WTC11 (cell line): ENCODE measurements at regions not wholly inside any gene's neighbourhood (a gene's known extent, or its start where the extent isn't known, plus 50 kb on each side); places are given as distances from the start of the nearest gene placed in this dataset.

Experiments used
- ATAC-seq: fragments of 200-7000 bp; cut with Tn5 transposase; 2 replicates; pipeline ENCODE4 v1.10.0; 2021; ENCODE audit warnings: mild to moderate bottlenecking, moderate library complexity
- CTCF ChIA-PET: fragments of 300-600 bp; sonication (Branson Sonifier 250); formaldehyde crosslinking; loops from one replicate; lab custom pipeline; 2021; ENCODE audit warnings: antibody characterized with exemption; lab: Charles Lee
- POLR2A ChIA-PET: fragments of 350-600 bp; sonication (Branson Sonifier 250); formaldehyde crosslinking; loops from one replicate; lab custom pipeline; 2021; ENCODE audit warnings: antibody characterized with exemption; lab: Charles Lee
- DNase-seq: peaks from one replicate; pipeline ENCODE4 v3.0.0; 2021; ENCODE audit warnings: low spot score
- H3K27ac Mint-ChIP-seq: 2 replicates; pipeline ENCODE4 v1.8.0; 2021; ENCODE audit warnings: mixed read lengths
- H3K27me3 Mint-ChIP-seq: 2 replicates; pipeline ENCODE4 v1.8.0; 2021; ENCODE audit warnings: low read depth, mild to moderate bottlenecking, moderate library complexity, mixed read lengths
- H3K36me3 Mint-ChIP-seq: 2 replicates; pipeline ENCODE4 v1.8.0; 2021; ENCODE audit warnings: mixed read lengths
- H3K4me1 Mint-ChIP-seq: 2 replicates; pipeline ENCODE4 v1.8.0; 2022; ENCODE audit warnings: mixed read lengths
- H3K4me3 Mint-ChIP-seq: 2 replicates; pipeline ENCODE4 v1.8.0; 2021; ENCODE audit warnings: mild to moderate bottlenecking, moderate library complexity, mixed read lengths
- H3K9me3 Mint-ChIP-seq: 2 replicates; pipeline ENCODE4 v1.8.0; 2021; ENCODE audit warnings: mixed read lengths
- CREB1 ChIP-seq: sonication (generic); formaldehyde crosslinking; IDR thresholded peaks from 2 replicates; pipeline ENCODE4 v1.8.0; 2023; ENCODE audit warnings: mild to moderate bottlenecking, missing genetic modification reagents
- CREM ChIP-seq: sonication (generic); formaldehyde crosslinking; IDR thresholded peaks from 2 replicates; pipeline ENCODE4 v1.8.1; 2022; ENCODE audit warnings: mild to moderate bottlenecking, missing genetic modification reagents, moderate library complexity
- E2F5 ChIP-seq: sonication (generic); formaldehyde crosslinking; IDR thresholded peaks from 2 replicates; pipeline ENCODE4 v1.8.1; 2022; ENCODE audit warnings: mild to moderate bottlenecking, moderate library complexity, missing genetic modification reagents
- EMX1 ChIP-seq: fragments of 250-450 bp; sonication (Bioruptor Pico); IDR thresholded peaks from 2 replicates; pipeline ENCODE4 v1.8.0; 2021; ENCODE audit warnings: mild to moderate bottlenecking
- GABPB1 ChIP-seq: sonication (generic); formaldehyde crosslinking; IDR thresholded peaks from 2 replicates; pipeline ENCODE4 v1.8.1; 2023; ENCODE audit warnings: mild to moderate bottlenecking, missing genetic modification reagents
- HMGXB4 ChIP-seq: sonication (generic); formaldehyde crosslinking; IDR thresholded peaks from 2 replicates; pipeline ENCODE4 v1.8.1; 2023; ENCODE audit warnings: mild to moderate bottlenecking, moderate library complexity, missing genetic modification reagents
- JAZF1 ChIP-seq: fragments of 250-450 bp; sonication (Bioruptor Pico); IDR thresholded peaks from 2 replicates; pipeline ENCODE4 v1.9.0; 2021; ENCODE audit warnings: moderate library complexity, mild to moderate bottlenecking, inconsistent platforms
- JUN ChIP-seq: sonication (generic); formaldehyde crosslinking; IDR thresholded peaks from 2 replicates; pipeline ENCODE4 v1.8.0; 2023; ENCODE audit warnings: mild to moderate bottlenecking, missing genetic modification reagents
- NFATC4 ChIP-seq: fragments of 250-450 bp; sonication (Bioruptor Pico); IDR thresholded peaks from 2 replicates; pipeline ENCODE4 v1.9.0; 2021; ENCODE audit warnings: mild to moderate bottlenecking
- NFE2L1 ChIP-seq: sonication (generic); formaldehyde crosslinking; IDR thresholded peaks from 2 replicates; pipeline ENCODE4 v1.8.1; 2023; ENCODE audit warnings: missing genetic modification reagents
- NFYB ChIP-seq: sonication (generic); formaldehyde crosslinking; conservative IDR thresholded peaks from 2 replicates; pipeline ENCODE4 v1.8.0; 2022; ENCODE audit warnings: low read depth, missing genetic modification reagents
- SOX15 ChIP-seq: fragments of 250-450 bp; sonication (Bioruptor Pico); IDR thresholded peaks from 2 replicates; pipeline ENCODE4 v1.9.0; 2021; ENCODE audit warnings: mild to moderate bottlenecking
- TCF7 ChIP-seq: sonication (generic); formaldehyde crosslinking; IDR thresholded peaks from 2 replicates; pipeline ENCODE4 v1.8.0; 2022; ENCODE audit warnings: mild to moderate bottlenecking, low read depth, missing genetic modification reagents, moderate library complexity
- TEAD1 ChIP-seq: sonication (generic); formaldehyde crosslinking; IDR thresholded peaks from 2 replicates; pipeline ENCODE4 v1.8.0; 2022; ENCODE audit warnings: mild to moderate bottlenecking, missing genetic modification reagents
- ZBTB43 ChIP-seq: sonication (generic); formaldehyde crosslinking; IDR thresholded peaks from 2 replicates; pipeline ENCODE4 v1.8.1; 2023; ENCODE audit warnings: mild to moderate bottlenecking, missing genetic modification reagents
- TF ChIP-seq, protein P1 (sequence below): fragments of 250-450 bp; sonication (Bioruptor Pico); IDR thresholded peaks from 2 replicates; pipeline ENCODE4 v1.9.0; 2021; ENCODE audit warnings: mild to moderate bottlenecking
- TF ChIP-seq, protein P2 (sequence below): sonication (generic); formaldehyde crosslinking; IDR thresholded peaks from 2 replicates; pipeline ENCODE4 v1.8.0; 2022; ENCODE audit warnings: mild to moderate bottlenecking, missing genetic modification reagents
- TF ChIP-seq, protein P3 (sequence below): sonication (generic); formaldehyde crosslinking; IDR thresholded peaks from 2 replicates; pipeline ENCODE4 v1.8.1; 2023; ENCODE audit warnings: mild to moderate bottlenecking, missing genetic modification reagents, moderate library complexity
- TF ChIP-seq, protein P4 (sequence below): sonication (generic); formaldehyde crosslinking; IDR thresholded peaks from 2 replicates; pipeline ENCODE4 v1.8.1; 2022; ENCODE audit warnings: low read depth, missing genetic modification reagents, borderline replicate concordance

DNA sequence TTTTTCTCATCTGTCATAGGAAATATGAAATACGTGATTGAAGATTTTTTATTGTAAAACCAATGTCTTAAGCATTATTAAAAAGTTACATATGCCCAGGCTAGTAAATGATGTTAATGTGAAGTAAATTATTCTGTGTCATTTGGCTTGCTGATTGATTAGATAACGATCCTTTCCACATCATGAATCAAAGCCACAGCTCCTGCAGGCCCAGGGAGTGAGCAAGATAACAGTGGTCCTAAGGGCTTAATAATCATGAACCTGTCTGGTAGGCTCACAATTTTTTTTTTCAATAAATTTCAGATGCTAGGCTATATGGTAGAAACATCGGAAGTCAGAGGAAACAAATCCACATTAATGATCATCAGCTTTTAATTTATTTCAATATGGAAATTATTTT is 269.0 kb upstream of the SLC10A2 start:
- no peaks in the 10 kb centered on the region; the same call in 1 of the 2 replicates for H3K27me3 Mint-ChIP-seq
- no peak overlapping the region for H3K4me3 Mint-ChIP-seq
- H3K27ac Mint-ChIP-seq: no peak overlapping the region
- no peaks in the 10 kb centered on the region for H3K4me1 Mint-ChIP-seq
- DNase-seq (no peak), ATAC-seq (no peak)
- peaks cover 25% of the 10 kb centered on the region for H3K9me3 Mint-ChIP-seq
- POLR2A ChIA-PET: no interaction called here
- no peak for TF ChIP-seq JAZF1 (CRISPR knock-in tag)
- no peak for TF ChIP-seq NFE2L1 (CRISPR knock-in tag)
- no peak for TF ChIP-seq TEAD1 (CRISPR knock-in tag)
- no peak for TF ChIP-seq CREB1 (CRISPR knock-in tag)
- no peak for TF ChIP-seq CREM (CRISPR knock-in tag)
- TF ChIP-seq, protein P1, sequence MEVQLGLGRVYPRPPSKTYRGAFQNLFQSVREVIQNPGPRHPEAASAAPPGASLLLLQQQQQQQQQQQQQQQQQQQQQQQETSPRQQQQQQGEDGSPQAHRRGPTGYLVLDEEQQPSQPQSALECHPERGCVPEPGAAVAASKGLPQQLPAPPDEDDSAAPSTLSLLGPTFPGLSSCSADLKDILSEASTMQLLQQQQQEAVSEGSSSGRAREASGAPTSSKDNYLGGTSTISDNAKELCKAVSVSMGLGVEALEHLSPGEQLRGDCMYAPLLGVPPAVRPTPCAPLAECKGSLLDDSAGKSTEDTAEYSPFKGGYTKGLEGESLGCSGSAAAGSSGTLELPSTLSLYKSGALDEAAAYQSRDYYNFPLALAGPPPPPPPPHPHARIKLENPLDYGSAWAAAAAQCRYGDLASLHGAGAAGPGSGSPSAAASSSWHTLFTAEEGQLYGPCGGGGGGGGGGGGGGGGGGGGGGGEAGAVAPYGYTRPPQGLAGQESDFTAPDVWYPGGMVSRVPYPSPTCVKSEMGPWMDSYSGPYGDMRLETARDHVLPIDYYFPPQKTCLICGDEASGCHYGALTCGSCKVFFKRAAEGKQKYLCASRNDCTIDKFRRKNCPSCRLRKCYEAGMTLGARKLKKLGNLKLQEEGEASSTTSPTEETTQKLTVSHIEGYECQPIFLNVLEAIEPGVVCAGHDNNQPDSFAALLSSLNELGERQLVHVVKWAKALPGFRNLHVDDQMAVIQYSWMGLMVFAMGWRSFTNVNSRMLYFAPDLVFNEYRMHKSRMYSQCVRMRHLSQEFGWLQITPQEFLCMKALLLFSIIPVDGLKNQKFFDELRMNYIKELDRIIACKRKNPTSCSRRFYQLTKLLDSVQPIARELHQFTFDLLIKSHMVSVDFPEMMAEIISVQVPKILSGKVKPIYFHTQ: no peak
- no peak for TF ChIP-seq GABPB1 (CRISPR knock-in tag)
- TF ChIP-seq, protein P2, sequence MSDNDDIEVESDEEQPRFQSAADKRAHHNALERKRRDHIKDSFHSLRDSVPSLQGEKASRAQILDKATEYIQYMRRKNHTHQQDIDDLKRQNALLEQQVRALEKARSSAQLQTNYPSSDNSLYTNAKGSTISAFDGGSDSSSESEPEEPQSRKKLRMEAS (CRISPR knock-in tag): no peak
- no peak for TF ChIP-seq JUN (CRISPR knock-in tag)
- no peak for TF ChIP-seq ZBTB43
- no peak for TF ChIP-seq E2F5 (CRISPR knock-in tag)
- no peak for TF ChIP-seq SOX15
- no peak for TF ChIP-seq NFYB (CRISPR knock-in tag)
- no peak for TF ChIP-seq HMGXB4
- TF ChIP-seq, protein P3, sequence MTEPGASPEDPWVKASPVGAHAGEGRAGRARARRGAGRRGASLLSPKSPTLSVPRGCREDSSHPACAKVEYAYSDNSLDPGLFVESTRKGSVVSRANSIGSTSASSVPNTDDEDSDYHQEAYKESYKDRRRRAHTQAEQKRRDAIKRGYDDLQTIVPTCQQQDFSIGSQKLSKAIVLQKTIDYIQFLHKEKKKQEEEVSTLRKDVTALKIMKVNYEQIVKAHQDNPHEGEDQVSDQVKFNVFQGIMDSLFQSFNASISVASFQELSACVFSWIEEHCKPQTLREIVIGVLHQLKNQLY (CRISPR knock-in tag): no peak
- TF ChIP-seq, protein P4, sequence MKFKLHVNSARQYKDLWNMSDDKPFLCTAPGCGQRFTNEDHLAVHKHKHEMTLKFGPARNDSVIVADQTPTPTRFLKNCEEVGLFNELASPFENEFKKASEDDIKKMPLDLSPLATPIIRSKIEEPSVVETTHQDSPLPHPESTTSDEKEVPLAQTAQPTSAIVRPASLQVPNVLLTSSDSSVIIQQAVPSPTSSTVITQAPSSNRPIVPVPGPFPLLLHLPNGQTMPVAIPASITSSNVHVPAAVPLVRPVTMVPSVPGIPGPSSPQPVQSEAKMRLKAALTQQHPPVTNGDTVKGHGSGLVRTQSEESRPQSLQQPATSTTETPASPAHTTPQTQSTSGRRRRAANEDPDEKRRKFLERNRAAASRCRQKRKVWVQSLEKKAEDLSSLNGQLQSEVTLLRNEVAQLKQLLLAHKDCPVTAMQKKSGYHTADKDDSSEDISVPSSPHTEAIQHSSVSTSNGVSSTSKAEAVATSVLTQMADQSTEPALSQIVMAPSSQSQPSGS (CRISPR knock-in tag): no peak
- no peak for TF ChIP-seq NFATC4 (CRISPR knock-in tag)
- TF ChIP-seq TCF7: no peak
- no peak for TF ChIP-seq EMX1 (CRISPR knock-in tag)
- TF ChIP-seq, all 79 proteins: peak for 0
- H3K36me3 Mint-ChIP-seq: peaks cover 9% of the 10 kb centered on the region
- CTCF ChIA-PET: no interaction called here
